ENCODE measurements at regions not wholly inside any gene's neighbourhood (a gene's known extent, or its start where the extent isn't known, plus 50 kb on each side); places are given as distances from the start of the nearest gene placed in this dataset.

- Histone ChIP-seq H3K27ac (no peak overlapping the region), H3K36me3 (no peaks in the 10 kb centered on the region), H3K4me1 (no peaks in the 10 kb centered on the region), H3K27me3 (no peaks in the 10 kb centered on the region), H3K4me3 (no peak overlapping the region), H3K9me3 (no peaks in the 10 kb centered on the region)
- 72 to 80% methylated on average over 3 of the region's 3 CpGs for WGBS, 2 donors
- TF ChIP-seq, protein P1, sequence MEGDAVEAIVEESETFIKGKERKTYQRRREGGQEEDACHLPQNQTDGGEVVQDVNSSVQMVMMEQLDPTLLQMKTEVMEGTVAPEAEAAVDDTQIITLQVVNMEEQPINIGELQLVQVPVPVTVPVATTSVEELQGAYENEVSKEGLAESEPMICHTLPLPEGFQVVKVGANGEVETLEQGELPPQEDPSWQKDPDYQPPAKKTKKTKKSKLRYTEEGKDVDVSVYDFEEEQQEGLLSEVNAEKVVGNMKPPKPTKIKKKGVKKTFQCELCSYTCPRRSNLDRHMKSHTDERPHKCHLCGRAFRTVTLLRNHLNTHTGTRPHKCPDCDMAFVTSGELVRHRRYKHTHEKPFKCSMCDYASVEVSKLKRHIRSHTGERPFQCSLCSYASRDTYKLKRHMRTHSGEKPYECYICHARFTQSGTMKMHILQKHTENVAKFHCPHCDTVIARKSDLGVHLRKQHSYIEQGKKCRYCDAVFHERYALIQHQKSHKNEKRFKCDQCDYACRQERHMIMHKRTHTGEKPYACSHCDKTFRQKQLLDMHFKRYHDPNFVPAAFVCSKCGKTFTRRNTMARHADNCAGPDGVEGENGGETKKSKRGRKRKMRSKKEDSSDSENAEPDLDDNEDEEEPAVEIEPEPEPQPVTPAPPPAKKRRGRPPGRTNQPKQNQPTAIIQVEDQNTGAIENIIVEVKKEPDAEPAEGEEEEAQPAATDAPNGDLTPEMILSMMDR (IDR thresholded peaks at IDR 0.05) = no peak
- no peak for TF ChIP-seq POLR2A (IDR thresholded peaks at IDR 0.05)
- no peak for TF ChIP-seq EP300 (IDR thresholded peaks at IDR 0.05)
- no peak for DNase-seq (ENCODE audit: low spot score in 2 of 2)
Observed at GRCh38 chr6:77019081-77019480, 444.2 kb downstream of the HTR1B start.

DNA sequence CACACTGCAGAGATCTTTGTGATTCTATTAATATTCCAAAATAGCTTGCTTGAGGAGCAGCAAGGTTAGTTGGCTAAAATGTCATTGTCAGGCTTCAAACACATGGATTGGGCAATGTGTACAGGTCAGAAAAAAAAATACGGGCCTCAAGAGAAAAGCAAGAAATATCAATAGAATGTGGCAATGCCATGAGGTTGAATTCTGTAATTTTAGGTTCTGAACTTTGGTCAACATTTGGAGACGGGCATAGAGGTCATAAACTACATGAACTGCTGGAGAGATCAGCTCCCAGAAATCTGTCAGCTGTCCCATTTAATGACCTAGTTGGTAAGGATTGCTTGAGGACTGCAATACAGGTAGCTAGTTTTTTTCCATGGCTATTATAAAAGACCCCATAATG, 445.8 kb downstream of the HTR1B start:
- no peak for DNase-seq (ENCODE audit: low spot score in 2 of 2)
- 83 to 93% methylated on average over 2 of the region's 2 CpGs for WGBS, 2 donors
- TF ChIP-seq EP300 (IDR thresholded peaks at IDR 0.05) (no peak), POLR2A (IDR thresholded peaks at IDR 0.05) (no peak)

DNA sequence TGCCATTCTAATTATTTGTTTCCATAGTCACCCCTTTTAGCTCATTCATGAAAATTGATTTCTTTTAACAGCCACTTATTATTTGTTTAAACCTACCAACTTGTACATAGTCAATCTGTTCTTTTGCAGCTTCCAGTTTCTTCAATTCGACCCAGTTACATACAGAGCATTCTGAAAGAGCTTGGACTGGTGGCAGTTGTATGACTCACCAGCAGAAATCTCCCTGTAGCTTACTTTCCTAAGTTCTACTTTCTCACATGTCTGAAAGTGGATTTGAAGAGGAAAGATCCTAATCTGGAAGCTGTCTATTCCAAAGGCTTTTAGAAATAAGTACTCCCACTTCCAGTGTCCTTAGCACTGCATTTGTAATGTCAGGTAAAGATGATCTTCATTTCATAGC, 447.9 kb downstream of the HTR1B start:
- no peaks in the 10 kb centered on the region for H3K27me3 ChIP-seq
- TF ChIP-seq POLR2A (IDR thresholded peaks at IDR 0.05) (no peak), EP300 (IDR thresholded peaks at IDR 0.05) (no peak)
- TF ChIP-seq, protein P1 (IDR thresholded peaks at IDR 0.05) = no peak
- whole genome bisulfite sequencing, 2 donors = 24 to 27% methylated on average over 1 of the region's 1 CpG
- H3K4me3 ChIP-seq = no peak overlapping the region
- peaks cover 0 to 13% (median 0%) of the 10 kb centered on the region in 4 donors for H3K9me3 ChIP-seq
- H3K27ac ChIP-seq = no peak overlapping the region
- no peaks in the 10 kb centered on the region for H3K36me3 ChIP-seq
- H3K4me1 ChIP-seq = no peaks in the 10 kb centered on the region
- no peak for DNase-seq (ENCODE audit: low spot score in 2 of 2)

More for the DNA sequence above, 445.8 kb downstream of the HTR1B start:
- H3K36me3 ChIP-seq = no peaks in the 10 kb centered on the region
- H3K27me3 ChIP-seq = no peaks in the 10 kb centered on the region
- H3K9me3 ChIP-seq = no peaks in the 10 kb centered on the region
- H3K4me1 ChIP-seq = no peaks in the 10 kb centered on the region
- H3K4me3 ChIP-seq = no peak overlapping the region
- no peak overlapping the region for H3K27ac ChIP-seq

DNA sequence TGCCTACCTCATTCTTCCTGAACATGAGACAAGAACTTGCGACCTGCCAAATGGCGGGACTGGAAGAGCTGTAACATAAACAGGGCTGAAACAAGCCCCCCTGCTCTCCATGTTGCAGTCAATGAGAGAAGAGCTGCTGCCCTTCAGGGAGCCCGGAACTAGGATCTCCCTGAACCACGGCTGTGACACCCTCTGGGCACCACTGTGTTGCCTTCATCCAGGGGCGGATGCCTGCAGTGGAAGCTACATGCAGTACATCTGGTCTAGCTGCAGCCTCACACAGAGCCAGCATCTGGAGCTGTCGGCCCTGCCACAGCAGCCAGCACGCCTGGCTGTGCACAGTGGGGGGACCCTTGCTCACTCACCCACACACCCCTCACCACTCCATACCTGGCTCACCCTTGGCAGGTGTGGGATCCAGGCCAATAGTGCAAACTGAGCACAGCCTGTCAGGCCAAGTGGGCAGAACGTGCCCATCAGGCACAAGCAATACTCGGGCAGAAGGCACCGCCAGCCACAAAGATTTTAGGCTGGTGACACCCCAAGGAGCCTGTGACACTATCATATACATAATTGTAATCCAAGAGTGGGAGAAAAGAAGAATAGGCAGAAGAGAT, 451.3 kb downstream of the HTR1B start:
- Histone ChIP-seq H3K36me3 (no peaks in the 10 kb centered on the region), H3K9me3 (peaks cover 0 to 17% (median 3%) of the 10 kb centered on the region in 4 donors), H3K4me3 (no peak overlapping the region), H3K4me1 (no peaks in the 10 kb centered on the region), H3K27me3 (no peaks in the 10 kb centered on the region), H3K27ac (no peak overlapping the region)
- no peak for TF ChIP-seq POLR2A (IDR thresholded peaks at IDR 0.05)
- TF ChIP-seq EP300 (IDR thresholded peaks at IDR 0.05) = no peak
- TF ChIP-seq, protein P1 (IDR thresholded peaks at IDR 0.05) = no peak
- DNase-seq (ENCODE audit: low spot score in 2 of 2) = no peak
- WGBS, 2 donors = 93% methylated on average over 8 to 9 of the region's 10 CpGs

GRCh38 chr6:77010931-77011542, 452.3 kb downstream of the HTR1B start:
- Histone ChIP-seq H3K4me3 (no peak overlapping the region), H3K27me3 (no peaks in the 10 kb centered on the region), H3K36me3 (no peaks in the 10 kb centered on the region), H3K9me3 (peaks cover 0 to 24% (median 5%) of the 10 kb centered on the region in 4 donors), H3K27ac (no peak overlapping the region), H3K4me1 (no peaks in the 10 kb centered on the region)
- 96% methylated on average over 13 to 17 of the region's 17 CpGs for WGBS, 2 donors
- no peak for DNase-seq (ENCODE audit: low spot score in 2 of 2)
- TF ChIP-seq, protein P1 (IDR thresholded peaks at IDR 0.05) = no peak
- no peak for TF ChIP-seq POLR2A (IDR thresholded peaks at IDR 0.05)
- TF ChIP-seq EP300 (IDR thresholded peaks at IDR 0.05) = no peak
